ENCODE measurements at regions not wholly inside any gene's neighbourhood (a gene's known extent, or its start where the extent isn't known, plus 50 kb on each side); places are given as distances from the start of the nearest gene placed in this dataset.

- TF ChIP-seq RBAK (CRISPR knock-in tag; IDR thresholded peaks at IDR 0.05) = no peak
- no peak for TF ChIP-seq KMT2A (CRISPR knock-in tag; IDR thresholded peaks at IDR 0.05)
- TF ChIP-seq ZNF616 (CRISPR knock-in tag; IDR thresholded peaks at IDR 0.05; ENCODE audit: low read depth) = no peak
- TF ChIP-seq ZNF740 (CRISPR knock-in tag; IDR thresholded peaks at IDR 0.05) = no peak
- TF ChIP-seq POGK (CRISPR knock-in tag; conservative IDR thresholded peaks at IDR 0.05) = 0 out of 2 replicates have a peak, but pooled peaks have one; percentile 56
- 0 out of 2 replicates have a peak, but pooled peaks have one; percentile 29 for TF ChIP-seq ZNF263 (CRISPR knock-in tag; IDR thresholded peaks at IDR 0.05)
- no peak for TF ChIP-seq GTF3A (CRISPR knock-in tag; conservative IDR thresholded peaks at IDR 0.05)
- no peak for TF ChIP-seq HOXD1 (CRISPR knock-in tag; IDR thresholded peaks at IDR 0.05)
- TF ChIP-seq E2F2 (CRISPR knock-in tag; IDR thresholded peaks at IDR 0.05; ENCODE audit: borderline replicate concordance) = no peak
- no peak for TF ChIP-seq ZNF737 (CRISPR knock-in tag; IDR thresholded peaks at IDR 0.05; ENCODE audit: borderline replicate concordance)
- TF ChIP-seq MLX (CRISPR knock-in tag; IDR thresholded peaks at IDR 0.05) = no peak
- no peak for TF ChIP-seq PPARG (CRISPR knock-in tag; conservative IDR thresholded peaks at IDR 0.05)
- TF ChIP-seq POGZ (CRISPR knock-in tag; IDR thresholded peaks at IDR 0.05) = peak; percentile 41; the same call in 1 of the 2 replicates
- 0 out of 2 replicates have a peak, but pooled peaks have one; percentile 27 for TF ChIP-seq CBX5 (CRISPR knock-in tag; IDR thresholded peaks at IDR 0.05; ENCODE audit: borderline replicate concordance)
- TF ChIP-seq CCDC6 (CRISPR knock-in tag; IDR thresholded peaks at IDR 0.05) = no peak
- TF ChIP-seq PLRG1 (conservative IDR thresholded peaks at IDR 0.05) = no peak
- TF ChIP-seq TGIF2 (CRISPR knock-in tag; IDR thresholded peaks at IDR 0.05) = no peak
- TF ChIP-seq ZNF569 (CRISPR knock-in tag; IDR thresholded peaks at IDR 0.05; ENCODE audit: borderline replicate concordance) = no peak
- no peak for TF ChIP-seq ZNF335 (CRISPR knock-in tag; IDR thresholded peaks at IDR 0.05)
- no peak for TF ChIP-seq ZMYM4 (CRISPR knock-in tag; IDR thresholded peaks at IDR 0.05)
- no peak for TF ChIP-seq FOSL1 (CRISPR knock-in tag; IDR thresholded peaks at IDR 0.05; ENCODE audit: borderline replicate concordance)
- TF ChIP-seq ZNF558 (CRISPR knock-in tag; IDR thresholded peaks at IDR 0.05; ENCODE audit: borderline replicate concordance) = no peak; the same call in 1 of the 2 replicates
- peak; percentile 42; the same call in 1 of the 2 replicates for TF ChIP-seq ZNF749 (CRISPR knock-in tag; IDR thresholded peaks at IDR 0.05; ENCODE audit: borderline replicate concordance)
- 0 out of 2 replicates have a peak, but pooled peaks have one; percentile 22 for TF ChIP-seq ZNF574 (CRISPR knock-in tag; IDR thresholded peaks at IDR 0.05)
- no peak for TF ChIP-seq ZNF879 (CRISPR knock-in tag; IDR thresholded peaks at IDR 0.05)
Observed at GRCh38 chr3:107431246-107432012, 54.2 kb downstream of the CCDC54 start (continued).
